Immature natural killer cell (primary cell): ENCODE measurements at regions not wholly inside any gene's neighbourhood (a gene's known extent, or its start where the extent isn't known, plus 50 kb on each side); places are given as distances from the start of the nearest gene placed in this dataset.
"Not testable (repeated sequence)": the region's sequence is repeated elsewhere in the genome, so short reads cannot be mapped to it uniquely, and the experiment has no call there.

Experiments
- DNase-seq, 3 donors: peaks; one replicate each; pipeline ENCODE4 v3.0.0; 2022; ENCODE audit warnings: mixed read lengths in 1 of 3
- H3K27ac Mint-ChIP-seq, 6 donors: one replicate each; pipeline ENCODE4 v1.8.0; 2020; ENCODE audit warnings: mixed read lengths in 6 of 6, mild to moderate bottlenecking in 5 of 6, inconsistent platforms in 4 of 6, moderate library complexity in 3 of 6
- H3K27me3 Mint-ChIP-seq, 3 donors: one replicate each; pipeline ENCODE4 v1.8.0; 2020 to 2021; ENCODE audit warnings: low read depth in 3 of 3, mild to moderate bottlenecking in 3 of 3, mixed read lengths in 3 of 3, moderate library complexity in 3 of 3, inconsistent platforms in 1 of 3
- H3K36me3 Mint-ChIP-seq, 3 donors: one replicate each; pipeline ENCODE4 v1.8.0; 2020; ENCODE audit warnings: mixed read lengths in 3 of 3, inconsistent platforms in 2 of 3, mild to moderate bottlenecking in 2 of 3
- H3K4me1 Mint-ChIP-seq, 2 donors: one replicate each; pipeline ENCODE4 v1.8.0; 2020; ENCODE audit warnings: inconsistent platforms in 2 of 2, mild to moderate bottlenecking in 2 of 2, mixed read lengths in 2 of 2, moderate library complexity in 1 of 2
- H3K4me3 Mint-ChIP-seq, 5 donors: one replicate each; pipeline ENCODE4 v1.8.0; 2020; ENCODE audit warnings: mild to moderate bottlenecking in 5 of 5, mixed read lengths in 5 of 5, inconsistent platforms in 3 of 5, moderate library complexity in 3 of 5
- H3K9me3 Mint-ChIP-seq, 6 donors: one replicate each; pipeline ENCODE4 v1.8.0; 2020; ENCODE audit warnings: mild to moderate bottlenecking in 6 of 6, mixed read lengths in 6 of 6, inconsistent platforms in 4 of 6, moderate library complexity in 3 of 6

- H3K9me3 Mint-ChIP-seq: peaks cover 2 to 11% (median 6%) of the 10 kb centered on the region in 6 donors
- no peak overlapping the region for H3K4me3 Mint-ChIP-seq
- no peak for DNase-seq
- no peaks in the 10 kb centered on the region for H3K4me1 Mint-ChIP-seq
- H3K27me3 Mint-ChIP-seq: peaks cover 0 to 2% (median 0%) of the 10 kb centered on the region in 3 donors
- no peak overlapping the region for H3K27ac Mint-ChIP-seq
- H3K36me3 Mint-ChIP-seq: no peaks in the 10 kb centered on the region
These were observed 165.0 kb upstream of the ELAC2 start for GRCh38 chr17:13182854-13183253.

DNA sequence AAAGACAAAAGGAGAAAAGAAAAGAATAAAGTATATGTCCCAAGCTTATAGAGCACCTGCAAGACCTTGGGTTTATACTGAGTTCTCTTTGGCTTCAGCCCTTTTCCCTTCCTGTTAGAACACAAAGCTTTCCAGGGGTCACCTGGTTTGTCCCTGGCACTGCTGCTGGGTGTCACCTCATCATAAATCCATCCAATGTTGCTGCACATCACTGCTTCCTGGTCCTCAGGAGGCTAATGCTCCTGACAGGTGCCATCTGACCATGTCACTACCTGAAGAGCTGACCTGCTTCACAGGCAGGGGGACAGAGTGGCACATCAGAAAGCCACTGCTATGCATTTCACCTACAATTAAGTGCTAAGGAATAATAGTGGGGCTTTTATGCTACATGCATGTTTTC, 164.6 kb upstream of the ELAC2 start:
- Mint-ChIP-seq H3K27me3 (peaks cover 0 to 2% (median 0%) of the 10 kb centered on the region in 3 donors), H3K36me3 (no peaks in the 10 kb centered on the region), H3K9me3 (peaks cover 2 to 11% (median 6%) of the 10 kb centered on the region in 6 donors), H3K4me1 (no peaks in the 10 kb centered on the region), H3K27ac (no peak overlapping the region), H3K4me3 (no peak overlapping the region)
- no peak for DNase-seq

- peaks cover 2 to 12% (median 6%) of the 10 kb centered on the region in 6 donors for H3K9me3 Mint-ChIP-seq
- no peak overlapping the region for H3K27ac Mint-ChIP-seq
- H3K27me3 Mint-ChIP-seq: no peaks in the 10 kb centered on the region
- no peak for DNase-seq
- H3K36me3 Mint-ChIP-seq: no peaks in the 10 kb centered on the region
- H3K4me1 Mint-ChIP-seq: no peaks in the 10 kb centered on the region
- H3K4me3 Mint-ChIP-seq: no peak overlapping the region
These were observed 163.9 kb upstream of the ELAC2 start for GRCh38 chr17:13181683-13182082.

- no peak overlapping the region for H3K27ac Mint-ChIP-seq
- H3K36me3 Mint-ChIP-seq: peaks cover 0 to 3% (median 0%) of the 10 kb centered on the region in 3 donors
- H3K27me3 Mint-ChIP-seq: peaks cover 0 to 3% (median 3%) of the 10 kb centered on the region in 3 donors
- no peak overlapping the region for H3K4me3 Mint-ChIP-seq
- H3K4me1 Mint-ChIP-seq: no peaks in the 10 kb centered on the region
- peaks cover 7 to 36% (median 11%) of the 10 kb centered on the region in 6 donors for H3K9me3 Mint-ChIP-seq
- DNase-seq: no peak
These were observed 158.6 kb upstream of the ELAC2 start for GRCh38 chr17:13176436-13176835.

- Mint-ChIP-seq H3K27ac (no peak overlapping the region), H3K4me3 (no peak overlapping the region), H3K36me3 (peaks cover 0 to 3% (median 0%) of the 10 kb centered on the region in 3 donors), H3K27me3 (peaks cover 0 to 3% (median 3%) of the 10 kb centered on the region in 3 donors), H3K4me1 (no peaks in the 10 kb centered on the region), H3K9me3 (peaks cover 14 to 50% (median 20%) of the 10 kb centered on the region in 6 donors)
- no peak for DNase-seq
These were observed 154.0 kb upstream of the ELAC2 start for GRCh38 chr17:13171790-13172189.

DNA sequence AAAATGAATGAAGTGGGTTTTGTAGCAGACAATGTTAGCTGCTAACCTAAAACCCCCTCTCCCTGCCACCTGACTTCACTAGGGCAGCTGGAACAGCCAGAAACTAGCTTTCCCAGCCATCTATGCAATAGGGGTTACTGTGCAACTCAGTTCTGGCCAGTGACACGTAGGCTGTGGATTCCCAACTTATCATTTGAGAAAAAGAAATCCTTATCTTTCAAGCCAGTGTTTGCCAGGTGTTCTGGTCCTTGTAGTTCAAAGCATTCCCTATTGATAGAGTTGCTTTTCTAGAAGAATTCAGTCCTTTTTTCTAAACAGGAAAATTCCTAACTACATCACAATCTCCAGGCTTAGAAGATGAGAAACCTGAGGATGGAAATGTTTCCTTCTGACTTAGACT, 144.5 kb upstream of the ELAC2 start:
- Mint-ChIP-seq H3K36me3 (no peaks in the 10 kb centered on the region), H3K9me3 (peaks cover 0 to 3% (median 0%) of the 10 kb centered on the region in 6 donors), H3K4me3 (no peak overlapping the region), H3K4me1 (no peaks in the 10 kb centered on the region), H3K27me3 (peaks cover 0 to 2% (median 0%) of the 10 kb centered on the region in 3 donors), H3K27ac (no peak overlapping the region)
- no peak for DNase-seq

- no peaks in the 10 kb centered on the region for H3K36me3 Mint-ChIP-seq
- no peak for DNase-seq
- no peaks in the 10 kb centered on the region for H3K4me1 Mint-ChIP-seq
- peaks cover 0 to under 1% (median 0%) of the 10 kb centered on the region in 6 donors for H3K9me3 Mint-ChIP-seq
- no peak overlapping the region for H3K27ac Mint-ChIP-seq
- no peaks in the 10 kb centered on the region for H3K27me3 Mint-ChIP-seq
- no peak overlapping the region for H3K4me3 Mint-ChIP-seq
These were observed 143.0 kb upstream of the ELAC2 start for GRCh38 chr17:13160790-13161189.

GRCh38 chr17:13160296-13160695, 142.5 kb upstream of the ELAC2 start:
- Mint-ChIP-seq H3K36me3 (no peaks in the 10 kb centered on the region), H3K27ac (no peak overlapping the region), H3K4me1 (no peaks in the 10 kb centered on the region), H3K9me3 (no peaks in the 10 kb centered on the region), H3K4me3 (no peak overlapping the region), H3K27me3 (no peaks in the 10 kb centered on the region)
- DNase-seq: no peak

GRCh38 chr17:13158494-13159240, 140.8 kb upstream of the ELAC2 start:
- DNase-seq: no peak
- Mint-ChIP-seq H3K9me3 (peaks cover 0 to 4% (median 0%) of the 10 kb centered on the region in 6 donors), H3K27ac (no peak overlapping the region), H3K27me3 (no peaks in the 10 kb centered on the region), H3K4me3 (no peak overlapping the region), H3K4me1 (no peaks in the 10 kb centered on the region), H3K36me3 (no peaks in the 10 kb centered on the region)

GRCh38 chr17:13157656-13158055, 139.8 kb upstream of the ELAC2 start:
- no peak overlapping the region for H3K27ac Mint-ChIP-seq
- H3K9me3 Mint-ChIP-seq: peaks cover 0 to 4% (median under 1%) of the 10 kb centered on the region in 6 donors
- H3K4me1 Mint-ChIP-seq: no peaks in the 10 kb centered on the region
- no peaks in the 10 kb centered on the region for H3K27me3 Mint-ChIP-seq
- H3K36me3 Mint-ChIP-seq: no peaks in the 10 kb centered on the region
- no peak for DNase-seq
- H3K4me3 Mint-ChIP-seq: no peak overlapping the region

DNA sequence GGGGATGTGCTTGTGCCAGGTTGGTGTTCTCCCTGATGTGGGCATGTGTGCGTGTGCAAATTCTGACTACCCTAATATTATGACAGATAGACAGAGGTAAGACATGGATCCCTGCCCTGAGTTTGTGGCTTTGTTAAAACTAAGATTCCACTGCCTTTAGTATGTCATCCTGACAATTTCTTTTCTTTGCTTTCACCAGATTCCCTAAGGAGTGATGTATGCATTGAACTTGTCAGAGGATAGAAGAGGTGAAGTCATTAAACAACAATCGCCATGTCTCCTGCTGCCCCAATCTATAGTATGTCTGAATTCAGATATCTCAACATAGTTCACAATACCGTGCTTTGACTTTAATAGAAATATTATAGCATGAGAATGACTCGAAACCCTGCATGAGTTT, 137.1 kb upstream of the ELAC2 start:
- H3K9me3 Mint-ChIP-seq: peaks cover 0 to 6% (median 1%) of the 10 kb centered on the region in 6 donors
- H3K27ac Mint-ChIP-seq: no peak overlapping the region
- no peaks in the 10 kb centered on the region for H3K27me3 Mint-ChIP-seq
- H3K4me3 Mint-ChIP-seq: no peak overlapping the region
- H3K4me1 Mint-ChIP-seq: no peaks in the 10 kb centered on the region
- no peak for DNase-seq
- H3K36me3 Mint-ChIP-seq: no peaks in the 10 kb centered on the region

DNA sequence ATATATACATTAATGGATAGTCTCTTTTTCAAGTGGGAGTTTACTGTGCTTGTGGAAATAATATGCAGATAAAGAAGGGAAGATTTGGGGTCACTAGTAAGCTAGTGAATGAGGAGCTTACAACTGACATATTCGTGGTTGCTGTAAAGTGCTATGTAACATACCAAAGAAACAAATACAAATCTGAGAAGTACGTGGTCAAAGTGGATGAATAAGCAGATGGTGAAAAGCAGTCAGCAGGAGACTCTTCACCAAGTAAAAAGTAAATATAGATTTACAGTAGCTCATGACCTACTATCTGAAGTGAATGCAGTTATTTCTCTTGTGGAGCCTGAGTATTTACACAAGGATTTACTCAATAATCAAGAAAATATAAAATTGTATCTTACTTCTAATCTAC, 136.6 kb upstream of the ELAC2 start:
- H3K27ac Mint-ChIP-seq: no peak overlapping the region
- H3K4me3 Mint-ChIP-seq: no peak overlapping the region
- H3K9me3 Mint-ChIP-seq: peaks cover 0 to 6% (median 1%) of the 10 kb centered on the region in 6 donors
- no peaks in the 10 kb centered on the region for H3K36me3 Mint-ChIP-seq
- H3K4me1 Mint-ChIP-seq: no peaks in the 10 kb centered on the region
- no peaks in the 10 kb centered on the region for H3K27me3 Mint-ChIP-seq
- no peak for DNase-seq

GRCh38 chr17:13153036-13153435, 135.2 kb upstream of the ELAC2 start:
- Mint-ChIP-seq H3K36me3 (no peaks in the 10 kb centered on the region), H3K27me3 (peaks cover 0 to 4% (median 0%) of the 10 kb centered on the region in 3 donors), H3K4me3 (no peak overlapping the region), H3K4me1 (no peaks in the 10 kb centered on the region), H3K9me3 (peaks cover 0 to 6% (median 1%) of the 10 kb centered on the region in 6 donors), H3K27ac (no peak overlapping the region)
- DNase-seq: no peak

DNA sequence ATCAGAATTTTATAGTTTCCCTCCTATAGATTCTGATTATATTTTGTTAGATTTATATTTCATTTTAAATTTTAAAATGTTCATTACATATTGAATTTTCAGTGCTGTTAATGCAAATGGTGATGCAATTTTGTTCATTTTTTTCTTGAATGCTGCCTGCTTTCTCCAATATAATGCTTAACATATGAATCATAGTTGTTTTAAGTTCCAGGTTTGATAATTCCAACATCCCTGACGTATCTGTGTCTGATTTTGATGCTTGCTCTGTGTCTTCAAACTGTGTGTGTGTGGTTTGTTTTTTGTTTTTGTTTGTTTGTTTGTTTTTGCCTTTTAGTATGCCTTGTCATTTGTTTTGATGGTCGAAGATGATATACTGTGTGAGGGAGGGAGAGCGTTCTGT, 134.7 kb upstream of the ELAC2 start:
- H3K36me3 Mint-ChIP-seq: no peaks in the 10 kb centered on the region
- DNase-seq: no peak
- peaks cover 0 to 4% (median 0%) of the 10 kb centered on the region in 3 donors for H3K27me3 Mint-ChIP-seq
- peaks cover 0 to 6% (median 3%) of the 10 kb centered on the region in 6 donors for H3K9me3 Mint-ChIP-seq
- no peak overlapping the region for H3K4me3 Mint-ChIP-seq
- H3K4me1 Mint-ChIP-seq: no peaks in the 10 kb centered on the region
- no peak overlapping the region for H3K27ac Mint-ChIP-seq

DNA sequence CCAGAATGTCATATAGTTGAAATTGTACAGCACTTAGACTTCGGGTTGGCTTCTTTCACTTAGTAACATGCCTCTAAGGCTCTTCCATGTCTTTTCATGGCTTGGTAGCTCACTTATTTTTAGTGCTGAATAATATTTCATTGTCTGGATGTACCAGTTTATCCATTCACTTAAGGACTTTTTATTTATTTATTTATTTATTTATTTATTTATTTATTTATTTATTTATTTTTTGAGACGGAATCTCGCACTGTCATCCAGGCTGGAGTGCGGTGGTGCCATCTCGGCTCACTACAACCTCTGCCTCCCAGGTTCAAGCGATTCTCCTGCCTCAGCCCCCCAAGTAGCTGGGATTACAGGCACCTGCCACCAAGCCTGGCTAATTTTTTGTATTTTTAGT, 132.9 kb upstream of the ELAC2 start:
- not testable (repeated sequence) for H3K27me3 Mint-ChIP-seq, H3K4me1 Mint-ChIP-seq, H3K9me3 Mint-ChIP-seq, H3K36me3 Mint-ChIP-seq, H3K4me3 Mint-ChIP-seq, H3K27ac Mint-ChIP-seq, DNase-seq
